ENCODE measurements at regions not wholly inside any gene's neighbourhood (a gene's known extent, or its start where the extent isn't known, plus 50 kb on each side); places are given as distances from the start of the nearest gene placed in this dataset.

- TF ChIP-seq CTCF (IDR thresholded peaks at IDR 0.05; ENCODE audit: low read depth, low read length, poor library complexity, severe bottlenecking) (no peak), EZH2phosphoT487 (IDR thresholded peaks at IDR 0.05; ENCODE audit: borderline replicate concordance, low read length) (no peak)
Observed at GRCh38 chr1:118486199-118486598, 301.2 kb upstream of the SPAG17 start.
